ENCODE measurements at regions not wholly inside any gene's neighbourhood (a gene's known extent, or its start where the extent isn't known, plus 50 kb on each side); places are given as distances from the start of the nearest gene placed in this dataset.

DNA sequence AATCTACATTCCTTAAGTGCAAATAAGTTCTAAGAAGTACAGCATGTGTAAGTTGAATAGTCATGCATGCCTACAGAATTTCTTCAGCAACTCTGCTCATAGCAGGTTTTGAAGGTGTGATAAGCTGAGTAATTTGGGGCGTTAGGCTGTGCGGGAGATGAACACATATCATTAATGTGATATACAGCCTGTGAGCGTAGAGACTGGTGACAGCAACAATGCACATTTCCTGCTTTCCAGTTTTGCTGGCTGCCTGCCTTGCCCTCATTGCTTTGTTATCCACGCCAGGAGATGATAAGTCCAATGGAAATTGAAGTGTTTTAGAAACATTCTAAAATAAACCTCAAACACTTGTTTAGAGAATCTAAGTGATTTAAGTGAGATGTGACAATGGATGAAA lies 1709.4 kb downstream of the ARAP2 start:
- no peak overlapping the region for H3K4me3 ChIP-seq
- no peaks in the 10 kb centered on the region for H3K9me3 ChIP-seq
- no peaks in the 10 kb centered on the region for H3K4me1 ChIP-seq
- TF ChIP-seq CTCF (IDR thresholded peaks at IDR 0.05) (no peak), POLR2A (IDR thresholded peaks at IDR 0.05) (no peak), EP300 (IDR thresholded peaks at IDR 0.05) (no peak)
- no peak overlapping the region for H3K27ac ChIP-seq
- WGBS, 2 donors: 43 to 55% methylated on average over 4 of the region's 4 CpGs
- no peak for DNase-seq (ENCODE audit: low spot score in 2 of 2)
- H3K36me3 ChIP-seq: no peaks in the 10 kb centered on the region
- H3K27me3 ChIP-seq: no peaks in the 10 kb centered on the region

GRCh38 chr4:34566091-34566490 lies 1678.2 kb downstream of the ARAP2 start:
- DNase-seq (ENCODE audit: low spot score in 2 of 2): no peak
- H3K36me3 ChIP-seq: no peaks in the 10 kb centered on the region
- 12 to 20% methylated on average over 2 of the region's 2 CpGs for WGBS, 2 donors
- TF ChIP-seq CTCF (IDR thresholded peaks at IDR 0.05): no peak
- TF ChIP-seq POLR2A (IDR thresholded peaks at IDR 0.05): no peak
- TF ChIP-seq EP300 (IDR thresholded peaks at IDR 0.05): no peak
- no peak overlapping the region for H3K27ac ChIP-seq
- no peaks in the 10 kb centered on the region for H3K27me3 ChIP-seq
- H3K9me3 ChIP-seq: no peaks in the 10 kb centered on the region
- H3K4me1 ChIP-seq: peaks cover 0 to 4% (median 0%) of the 10 kb centered on the region in 4 donors
- H3K4me3 ChIP-seq: no peak overlapping the region

GRCh38 chr4:34572026-34572425 lies 1672.3 kb downstream of the ARAP2 start:
- no peak for TF ChIP-seq POLR2A (IDR thresholded peaks at IDR 0.05)
- TF ChIP-seq CTCF (IDR thresholded peaks at IDR 0.05): no peak
- TF ChIP-seq EP300 (IDR thresholded peaks at IDR 0.05): no peak

DNA sequence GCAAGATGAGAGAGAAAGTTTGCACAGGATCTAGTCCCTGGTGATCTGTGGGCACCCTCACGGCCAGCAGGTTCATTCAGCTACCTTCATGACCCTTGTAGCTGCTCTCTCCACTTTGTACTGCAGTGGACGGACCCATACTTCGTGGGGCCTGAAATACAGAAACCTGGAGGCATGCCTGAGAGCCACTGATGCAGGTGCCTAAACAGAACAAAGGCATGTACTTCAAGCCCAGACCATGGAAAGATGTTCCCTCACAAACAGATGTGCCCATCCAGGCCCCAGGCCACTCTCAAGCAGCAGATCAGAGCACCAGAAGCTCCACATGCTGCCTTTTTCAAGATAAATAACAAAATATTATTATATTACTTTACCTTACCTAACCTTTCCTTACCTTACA lies 1629.0 kb downstream of the ARAP2 start:
- Histone ChIP-seq H3K27me3 (no peaks in the 10 kb centered on the region), H3K9me3 (no peaks in the 10 kb centered on the region), H3K27ac (no peak overlapping the region), H3K36me3 (no peaks in the 10 kb centered on the region), H3K4me1 (no peaks in the 10 kb centered on the region), H3K4me3 (no peak overlapping the region)
- TF ChIP-seq POLR2A (IDR thresholded peaks at IDR 0.05) (no peak), CTCF (IDR thresholded peaks at IDR 0.05) (no peak), EP300 (IDR thresholded peaks at IDR 0.05) (no peak)
- WGBS, 2 donors: 62 to 83% methylated on average over 3 of the region's 3 CpGs
- DNase-seq (ENCODE audit: low spot score in 2 of 2): no peak

More at GRCh38 chr4:34572026-34572425, 1672.3 kb downstream of the ARAP2 start:
- WGBS, 2 donors: 69 to 77% methylated on average over 3 of the region's 3 CpGs
- Histone ChIP-seq H3K9me3 (no peaks in the 10 kb centered on the region), H3K27ac (no peak overlapping the region), H3K36me3 (no peaks in the 10 kb centered on the region), H3K4me1 (no peaks in the 10 kb centered on the region), H3K27me3 (no peaks in the 10 kb centered on the region), H3K4me3 (no peak overlapping the region)
- no peak for DNase-seq (ENCODE audit: low spot score in 2 of 2)

GRCh38 chr4:34619531-34620162 lies 1624.7 kb downstream of the ARAP2 start:
- WGBS, 2 donors: 66 to 74% methylated on average over 6 of the region's 6 CpGs
- H3K4me3 ChIP-seq: no peak overlapping the region
- TF ChIP-seq CTCF (IDR thresholded peaks at IDR 0.05) (no peak), POLR2A (IDR thresholded peaks at IDR 0.05) (no peak), EP300 (IDR thresholded peaks at IDR 0.05) (no peak)
- H3K27me3 ChIP-seq: no peaks in the 10 kb centered on the region
- no peaks in the 10 kb centered on the region for H3K36me3 ChIP-seq
- H3K9me3 ChIP-seq: no peaks in the 10 kb centered on the region
- no peak overlapping the region for H3K27ac ChIP-seq
- no peaks in the 10 kb centered on the region for H3K4me1 ChIP-seq
- no peak for DNase-seq (ENCODE audit: low spot score in 2 of 2)
